ENCODE measurements at regions not wholly inside any gene's neighbourhood (a gene's known extent, or its start where the extent isn't known, plus 50 kb on each side); places are given as distances from the start of the nearest gene placed in this dataset.

DNA sequence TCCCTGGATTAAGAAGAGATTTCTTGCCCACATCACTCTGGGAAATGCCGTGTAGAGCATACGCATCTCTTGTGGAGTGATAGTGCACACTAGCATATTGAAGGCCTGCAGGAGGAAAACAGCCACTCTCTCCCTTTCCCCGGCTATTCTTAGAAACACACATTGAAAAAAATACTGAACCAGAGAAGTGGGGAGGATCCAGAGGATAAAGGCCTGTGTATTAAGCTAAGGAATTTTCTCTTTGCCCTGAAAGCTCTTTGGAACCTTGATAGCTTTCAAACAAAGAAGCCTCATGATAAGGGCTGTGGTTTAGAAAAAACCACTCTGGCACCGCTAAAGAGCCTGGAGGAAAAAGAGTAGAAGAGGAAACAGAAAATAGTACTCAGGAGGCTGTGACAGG lies 386.1 kb upstream of the NBEA start:
- Histone ChIP-seq H3K4me2 (ENCODE audit: low read length) (no peak overlapping the region), H3K4me3 (ENCODE audit: low read length) (no peak overlapping the region), H3K36me3 (ENCODE audit: insufficient read depth, low read length) (no peaks in the 10 kb centered on the region), H3K9me3 (replicated peaks; ENCODE audit: low read length) (no peaks in the 10 kb centered on the region), H3K4me1 (ENCODE audit: control insufficient read depth, insufficient read depth, low read length) (no peaks in the 10 kb centered on the region), H3K9ac (ENCODE audit: low read depth, low read length) (no peak overlapping the region), H3K27me3 (ENCODE audit: control insufficient read depth, insufficient read depth, low read length) (peaks cover 5% of the 10 kb centered on the region)

GRCh38 chr13:34561033-34561432 lies 381.0 kb upstream of the NBEA start:
- Histone ChIP-seq H3K4me1 (ENCODE audit: control insufficient read depth, insufficient read depth, low read length) (no peaks in the 10 kb centered on the region), H3K9me3 (replicated peaks; ENCODE audit: low read length) (no peaks in the 10 kb centered on the region), H3K4me2 (ENCODE audit: low read length) (no peak overlapping the region)

GRCh38 chr13:34567597-34567996 lies 374.5 kb upstream of the NBEA start:
- Histone ChIP-seq H3K36me3 (ENCODE audit: insufficient read depth, low read length) (no peaks in the 10 kb centered on the region), H3K4me2 (ENCODE audit: low read length) (no peak overlapping the region), H3K4me1 (ENCODE audit: control insufficient read depth, insufficient read depth, low read length) (no peaks in the 10 kb centered on the region), H3K9me3 (replicated peaks; ENCODE audit: low read length) (no peaks in the 10 kb centered on the region), H3K27me3 (ENCODE audit: control insufficient read depth, insufficient read depth, low read length) (peaks cover 6% of the 10 kb centered on the region), H3K4me3 (ENCODE audit: low read length) (no peak overlapping the region), H3K9ac (ENCODE audit: low read depth, low read length) (no peak overlapping the region)

More at GRCh38 chr13:34561033-34561432, 381.0 kb upstream of the NBEA start:
- H3K9ac ChIP-seq (ENCODE audit: low read depth, low read length), result no peak overlapping the region
- peaks cover 5% of the 10 kb centered on the region for H3K27me3 ChIP-seq (ENCODE audit: control insufficient read depth, insufficient read depth, low read length)
- no peak overlapping the region for H3K4me3 ChIP-seq (ENCODE audit: low read length)
- H3K36me3 ChIP-seq (ENCODE audit: insufficient read depth, low read length), result no peaks in the 10 kb centered on the region

DNA sequence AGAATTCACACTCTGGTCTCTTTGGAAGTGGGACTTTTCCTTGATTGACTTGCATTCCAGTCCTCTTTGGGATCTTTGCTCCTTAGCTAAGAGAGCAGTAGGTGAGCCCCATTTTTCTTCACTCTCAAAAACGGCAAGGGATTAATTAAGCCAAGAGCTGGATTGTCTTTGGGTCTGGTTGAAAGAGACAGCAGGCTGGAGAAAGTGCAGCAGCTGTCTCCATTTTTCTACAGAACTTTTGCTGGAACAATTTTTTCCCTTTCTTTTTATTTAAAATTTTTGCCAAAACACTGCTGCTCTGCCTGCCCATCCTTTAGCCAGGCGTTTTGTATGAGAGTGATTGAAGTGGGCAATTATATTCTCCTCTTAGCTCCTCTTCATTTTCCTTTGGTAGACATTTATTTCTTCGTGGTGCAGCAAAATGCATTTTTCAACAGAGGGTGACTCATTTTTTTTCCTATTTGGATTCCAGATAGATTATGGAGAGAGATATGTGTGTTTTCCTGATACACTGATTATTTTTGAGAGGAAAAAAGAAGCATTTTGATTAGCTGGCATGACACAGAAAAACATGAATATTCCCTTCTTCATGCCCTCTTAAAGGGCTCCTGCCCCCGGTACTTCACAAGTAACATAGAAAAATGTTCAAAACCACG lies 371.2 kb upstream of the NBEA start:
- Histone ChIP-seq H3K4me1 (ENCODE audit: control insufficient read depth, insufficient read depth, low read length) (no peaks in the 10 kb centered on the region), H3K4me3 (ENCODE audit: low read length) (no peak overlapping the region), H3K9ac (ENCODE audit: low read depth, low read length) (no peak overlapping the region), H3K36me3 (ENCODE audit: insufficient read depth, low read length) (no peaks in the 10 kb centered on the region), H3K4me2 (ENCODE audit: low read length) (no peak overlapping the region), H3K27me3 (ENCODE audit: control insufficient read depth, insufficient read depth, low read length) (peaks cover 6% of the 10 kb centered on the region), H3K9me3 (replicated peaks; ENCODE audit: low read length) (no peaks in the 10 kb centered on the region)

- no peaks in the 10 kb centered on the region for H3K36me3 ChIP-seq (ENCODE audit: insufficient read depth, low read length)
- no peak overlapping the region for H3K9ac ChIP-seq (ENCODE audit: low read depth, low read length)
- H3K27me3 ChIP-seq (ENCODE audit: control insufficient read depth, insufficient read depth, low read length), result peaks cover 6% of the 10 kb centered on the region
- H3K9me3 ChIP-seq (replicated peaks; ENCODE audit: low read length), result no peaks in the 10 kb centered on the region
- no peaks in the 10 kb centered on the region for H3K4me1 ChIP-seq (ENCODE audit: control insufficient read depth, insufficient read depth, low read length)
- H3K4me3 ChIP-seq (ENCODE audit: low read length), result no peak overlapping the region
- H3K4me2 ChIP-seq (ENCODE audit: low read length), result no peak overlapping the region
These were observed 370.4 kb upstream of the NBEA start for GRCh38 chr13:34571716-34572115.

DNA sequence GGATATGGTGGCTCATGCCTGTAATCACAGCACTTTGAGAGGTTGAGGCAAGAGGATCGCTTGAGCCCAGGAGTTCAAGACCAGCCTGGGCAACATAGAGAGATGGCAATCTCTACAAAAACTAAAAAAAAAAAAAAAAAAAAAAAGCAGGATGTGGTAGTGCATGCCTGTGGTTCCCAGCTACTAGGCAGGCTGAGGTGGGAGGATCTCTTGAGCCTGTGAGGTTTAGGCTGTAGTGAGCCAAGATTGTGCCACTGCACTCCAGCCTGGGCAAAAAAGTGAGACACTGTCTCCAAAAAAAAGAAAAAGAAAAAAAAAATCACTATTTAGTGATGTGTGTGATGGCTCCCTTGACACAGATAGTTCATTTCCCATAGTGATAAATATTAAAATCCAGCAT lies 365.0 kb upstream of the NBEA start:
- Histone ChIP-seq H3K4me1 (ENCODE audit: control insufficient read depth, insufficient read depth, low read length) (no peaks in the 10 kb centered on the region), H3K36me3 (ENCODE audit: insufficient read depth, low read length) (no peaks in the 10 kb centered on the region), H3K4me2 (ENCODE audit: low read length) (no peak overlapping the region), H3K27me3 (ENCODE audit: control insufficient read depth, insufficient read depth, low read length) (peaks cover 4% of the 10 kb centered on the region), H3K9ac (ENCODE audit: low read depth, low read length) (no peak overlapping the region), H3K9me3 (replicated peaks; ENCODE audit: low read length) (no peaks in the 10 kb centered on the region), H3K4me3 (ENCODE audit: low read length) (no peak overlapping the region)

DNA sequence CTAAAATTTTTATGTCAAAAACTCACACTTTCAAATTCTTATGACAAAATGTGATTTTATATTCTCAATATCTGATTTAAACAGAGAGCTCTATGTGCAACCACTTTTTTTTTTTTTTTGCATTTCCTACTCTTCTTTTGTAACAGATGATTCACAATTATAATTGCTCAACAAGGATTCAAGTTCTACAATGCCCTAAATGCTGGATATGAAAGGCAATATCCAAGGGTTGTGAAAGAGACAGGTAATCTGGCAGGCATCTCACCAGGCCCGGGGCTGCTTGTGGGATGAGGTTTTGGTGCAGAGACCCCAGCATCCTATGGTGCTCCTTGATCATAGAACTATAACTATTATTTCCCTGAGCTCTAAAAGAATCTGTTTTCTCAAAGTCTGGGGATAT lies 363.6 kb upstream of the NBEA start:
- no peaks in the 10 kb centered on the region for H3K4me1 ChIP-seq (ENCODE audit: control insufficient read depth, insufficient read depth, low read length)
- H3K4me2 ChIP-seq (ENCODE audit: low read length), result no peak overlapping the region
- H3K9me3 ChIP-seq (replicated peaks; ENCODE audit: low read length), result no peaks in the 10 kb centered on the region
- H3K4me3 ChIP-seq (ENCODE audit: low read length), result no peak overlapping the region
- no peaks in the 10 kb centered on the region for H3K36me3 ChIP-seq (ENCODE audit: insufficient read depth, low read length)
- no peaks in the 10 kb centered on the region for H3K27me3 ChIP-seq (ENCODE audit: control insufficient read depth, insufficient read depth, low read length)
- no peak overlapping the region for H3K9ac ChIP-seq (ENCODE audit: low read depth, low read length)

- no peaks in the 10 kb centered on the region for H3K9me3 ChIP-seq (replicated peaks; ENCODE audit: low read length)
- H3K4me3 ChIP-seq (ENCODE audit: low read length), result no peak overlapping the region
- no peak overlapping the region for H3K9ac ChIP-seq (ENCODE audit: low read depth, low read length)
- no peak overlapping the region for H3K4me2 ChIP-seq (ENCODE audit: low read length)
- no peaks in the 10 kb centered on the region for H3K36me3 ChIP-seq (ENCODE audit: insufficient read depth, low read length)
- H3K4me1 ChIP-seq (ENCODE audit: control insufficient read depth, insufficient read depth, low read length), result no peaks in the 10 kb centered on the region
- no peaks in the 10 kb centered on the region for H3K27me3 ChIP-seq (ENCODE audit: control insufficient read depth, insufficient read depth, low read length)
These were observed 363.2 kb upstream of the NBEA start for GRCh38 chr13:34578917-34579316.

- Histone ChIP-seq H3K4me1 (ENCODE audit: control insufficient read depth, insufficient read depth, low read length) (no peaks in the 10 kb centered on the region), H3K4me2 (ENCODE audit: low read length) (no peak overlapping the region), H3K4me3 (ENCODE audit: low read length) (no peak overlapping the region), H3K9ac (ENCODE audit: low read depth, low read length) (no peak overlapping the region), H3K27me3 (ENCODE audit: control insufficient read depth, insufficient read depth, low read length) (no peaks in the 10 kb centered on the region), H3K36me3 (ENCODE audit: insufficient read depth, low read length) (no peaks in the 10 kb centered on the region), H3K9me3 (replicated peaks; ENCODE audit: low read length) (no peaks in the 10 kb centered on the region)
These were observed 358.9 kb upstream of the NBEA start for GRCh38 chr13:34583181-34583580.

GRCh38 chr13:34587576-34587975 lies 354.5 kb upstream of the NBEA start:
- Histone ChIP-seq H3K4me3 (ENCODE audit: low read length) (no peak overlapping the region), H3K4me1 (ENCODE audit: control insufficient read depth, insufficient read depth, low read length) (no peaks in the 10 kb centered on the region), H3K27me3 (ENCODE audit: control insufficient read depth, insufficient read depth, low read length) (no peaks in the 10 kb centered on the region), H3K9me3 (replicated peaks; ENCODE audit: low read length) (no peaks in the 10 kb centered on the region), H3K4me2 (ENCODE audit: low read length) (no peak overlapping the region), H3K36me3 (ENCODE audit: insufficient read depth, low read length) (no peaks in the 10 kb centered on the region), H3K9ac (ENCODE audit: low read depth, low read length) (no peak overlapping the region)

DNA sequence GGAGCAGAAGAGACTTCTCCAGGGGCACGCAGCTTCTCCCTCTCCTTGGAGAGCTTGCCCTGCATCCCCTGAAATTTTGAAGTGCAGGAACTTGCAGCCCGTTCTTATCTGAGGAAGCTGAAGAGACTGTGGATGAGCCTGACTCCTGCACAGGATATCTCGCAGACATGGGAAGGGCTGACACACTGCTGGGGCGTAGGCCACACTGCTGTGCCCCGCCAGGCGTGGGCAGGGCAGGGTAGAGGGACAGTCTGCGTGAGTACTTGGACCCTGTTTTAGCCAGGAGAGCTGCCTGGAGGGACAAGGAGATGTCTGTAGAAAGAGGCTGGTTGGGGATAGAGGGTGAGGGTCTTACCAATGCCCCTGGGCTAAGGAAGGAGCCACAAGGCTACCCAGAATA lies 353.7 kb upstream of the NBEA start:
- no peak overlapping the region for H3K9ac ChIP-seq (ENCODE audit: low read depth, low read length)
- H3K4me1 ChIP-seq (ENCODE audit: control insufficient read depth, insufficient read depth, low read length), result no peaks in the 10 kb centered on the region
- H3K4me3 ChIP-seq (ENCODE audit: low read length), result no peak overlapping the region
- no peaks in the 10 kb centered on the region for H3K27me3 ChIP-seq (ENCODE audit: control insufficient read depth, insufficient read depth, low read length)
- no peak overlapping the region for H3K4me2 ChIP-seq (ENCODE audit: low read length)
- H3K9me3 ChIP-seq (replicated peaks; ENCODE audit: low read length), result no peaks in the 10 kb centered on the region
- H3K36me3 ChIP-seq (ENCODE audit: insufficient read depth, low read length), result no peaks in the 10 kb centered on the region

DNA sequence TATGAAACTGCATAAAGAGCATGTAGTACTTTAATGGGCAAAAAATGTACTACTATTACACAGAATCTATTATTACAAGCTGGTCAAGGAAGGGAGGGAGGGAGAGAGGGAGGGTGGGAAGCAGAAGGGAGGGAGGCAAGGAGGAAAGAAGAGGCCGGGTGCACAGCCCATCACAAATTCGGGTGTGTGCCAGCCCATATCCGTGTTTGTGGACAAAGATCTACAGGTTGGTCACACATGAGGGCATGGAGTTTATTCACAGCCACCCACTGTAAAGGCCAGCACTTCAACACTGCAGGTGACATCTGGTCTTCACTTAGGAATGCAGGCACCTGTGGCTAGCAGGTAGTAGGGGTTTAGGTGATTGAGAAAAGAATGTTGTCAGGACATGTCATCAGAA lies 352.5 kb upstream of the NBEA start:
- Histone ChIP-seq H3K4me3 (ENCODE audit: low read length) (no peak overlapping the region), H3K27me3 (ENCODE audit: control insufficient read depth, insufficient read depth, low read length) (no peaks in the 10 kb centered on the region), H3K36me3 (ENCODE audit: insufficient read depth, low read length) (no peaks in the 10 kb centered on the region), H3K9me3 (replicated peaks; ENCODE audit: low read length) (no peaks in the 10 kb centered on the region), H3K9ac (ENCODE audit: low read depth, low read length) (no peak overlapping the region), H3K4me2 (ENCODE audit: low read length) (no peak overlapping the region), H3K4me1 (ENCODE audit: control insufficient read depth, insufficient read depth, low read length) (no peaks in the 10 kb centered on the region)

All from skeletal muscle satellite cell (primary cell).